ENCODE measurements at regions not wholly inside any gene's neighbourhood (a gene's known extent, or its start where the extent isn't known, plus 50 kb on each side); places are given as distances from the start of the nearest gene placed in this dataset.

DNA sequence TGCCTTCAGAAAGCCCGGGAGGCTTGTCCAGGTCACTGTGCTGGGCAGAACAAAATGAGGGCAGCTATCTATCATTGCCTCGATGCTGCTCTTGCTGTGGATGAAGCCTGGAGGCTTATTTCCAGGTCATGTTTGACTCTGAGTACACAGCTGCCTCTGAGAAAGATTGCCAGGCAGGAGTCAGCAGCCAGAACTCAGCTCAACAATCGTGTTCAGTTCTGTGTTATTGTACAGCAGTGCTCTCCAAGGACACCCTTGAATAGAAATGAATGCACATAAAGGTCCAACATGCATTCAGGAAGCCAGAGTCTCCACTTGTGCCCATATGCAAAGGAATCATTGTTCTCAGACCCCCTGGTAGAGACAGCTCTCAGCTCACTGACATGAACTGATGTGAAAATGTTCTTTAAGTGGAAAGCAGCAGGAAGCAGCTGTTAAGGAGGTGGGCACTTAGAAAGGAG is 61.7 kb upstream of the ZFR start:
- Mint-ChIP-seq H3K36me3 (no peaks in the 10 kb centered on the region), H3K4me3 (no peak overlapping the region), H3K4me1 (peaks cover 34% of the 10 kb centered on the region)

DNA sequence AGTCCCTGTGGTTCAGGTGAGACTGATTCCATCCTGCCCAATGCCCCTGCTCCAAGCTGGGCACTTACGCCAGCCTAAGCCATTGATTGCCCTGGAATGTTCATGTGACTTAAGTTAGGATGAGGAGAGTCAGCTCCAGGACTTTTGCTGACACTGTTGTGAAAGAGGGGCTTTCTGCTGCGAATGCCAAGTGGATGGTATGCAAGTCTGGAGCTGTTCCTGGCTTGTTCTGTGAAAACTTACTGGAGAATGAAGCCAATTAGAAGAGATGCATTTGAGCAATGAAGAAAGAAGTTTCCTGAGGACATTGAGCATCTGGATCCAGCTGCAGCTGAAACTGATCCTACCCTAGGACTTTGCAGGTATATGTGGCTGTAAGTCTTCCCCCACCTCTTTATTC is 61.2 kb upstream of the ZFR start:
- Mint-ChIP-seq H3K36me3 (no peaks in the 10 kb centered on the region), H3K4me1 (peaks cover 35% of the 10 kb centered on the region), H3K27me3 (ENCODE audit: low read depth) (peaks cover 24% of the 10 kb centered on the region), H3K27ac (no peak overlapping the region), H3K4me3 (no peak overlapping the region), H3K9me3 (no peaks in the 10 kb centered on the region)
- TF ChIP-seq, protein P1, sequence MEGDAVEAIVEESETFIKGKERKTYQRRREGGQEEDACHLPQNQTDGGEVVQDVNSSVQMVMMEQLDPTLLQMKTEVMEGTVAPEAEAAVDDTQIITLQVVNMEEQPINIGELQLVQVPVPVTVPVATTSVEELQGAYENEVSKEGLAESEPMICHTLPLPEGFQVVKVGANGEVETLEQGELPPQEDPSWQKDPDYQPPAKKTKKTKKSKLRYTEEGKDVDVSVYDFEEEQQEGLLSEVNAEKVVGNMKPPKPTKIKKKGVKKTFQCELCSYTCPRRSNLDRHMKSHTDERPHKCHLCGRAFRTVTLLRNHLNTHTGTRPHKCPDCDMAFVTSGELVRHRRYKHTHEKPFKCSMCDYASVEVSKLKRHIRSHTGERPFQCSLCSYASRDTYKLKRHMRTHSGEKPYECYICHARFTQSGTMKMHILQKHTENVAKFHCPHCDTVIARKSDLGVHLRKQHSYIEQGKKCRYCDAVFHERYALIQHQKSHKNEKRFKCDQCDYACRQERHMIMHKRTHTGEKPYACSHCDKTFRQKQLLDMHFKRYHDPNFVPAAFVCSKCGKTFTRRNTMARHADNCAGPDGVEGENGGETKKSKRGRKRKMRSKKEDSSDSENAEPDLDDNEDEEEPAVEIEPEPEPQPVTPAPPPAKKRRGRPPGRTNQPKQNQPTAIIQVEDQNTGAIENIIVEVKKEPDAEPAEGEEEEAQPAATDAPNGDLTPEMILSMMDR (IDR thresholded peaks at IDR 0.05; ENCODE audit: unreplicated experiment) = no peak
- DNase-seq (ENCODE audit: low spot score in 2 of 2, unreplicated experiment in 2 of 2) = no peak

More for the DNA sequence above, 61.7 kb upstream of the ZFR start:
- H3K9me3 Mint-ChIP-seq = no peaks in the 10 kb centered on the region
- peaks cover 21% of the 10 kb centered on the region for H3K27me3 Mint-ChIP-seq (ENCODE audit: low read depth)
- DNase-seq (ENCODE audit: low spot score in 2 of 2, unreplicated experiment in 2 of 2) = no peak
- no peak overlapping the region for H3K27ac Mint-ChIP-seq
- TF ChIP-seq, protein P1 (IDR thresholded peaks at IDR 0.05; ENCODE audit: unreplicated experiment) = no peak

GRCh38 chr5:32504989-32505596 is 60.6 kb upstream of the ZFR start:
- peak overlapping the region; percentile 60 for H3K27ac Mint-ChIP-seq
- H3K9me3 Mint-ChIP-seq = no peaks in the 10 kb centered on the region
- peaks cover 31% of the 10 kb centered on the region for H3K27me3 Mint-ChIP-seq (ENCODE audit: low read depth)
- TF ChIP-seq, protein P1 (IDR thresholded peaks at IDR 0.05; ENCODE audit: unreplicated experiment) = no peak
- peaks cover 35% of the 10 kb centered on the region for H3K4me1 Mint-ChIP-seq
- H3K4me3 Mint-ChIP-seq = no peak overlapping the region
- no peaks in the 10 kb centered on the region for H3K36me3 Mint-ChIP-seq
- peak in 1 of 2 experiments; percentile 45 for DNase-seq (ENCODE audit: low spot score in 2 of 2, unreplicated experiment in 2 of 2)

DNA sequence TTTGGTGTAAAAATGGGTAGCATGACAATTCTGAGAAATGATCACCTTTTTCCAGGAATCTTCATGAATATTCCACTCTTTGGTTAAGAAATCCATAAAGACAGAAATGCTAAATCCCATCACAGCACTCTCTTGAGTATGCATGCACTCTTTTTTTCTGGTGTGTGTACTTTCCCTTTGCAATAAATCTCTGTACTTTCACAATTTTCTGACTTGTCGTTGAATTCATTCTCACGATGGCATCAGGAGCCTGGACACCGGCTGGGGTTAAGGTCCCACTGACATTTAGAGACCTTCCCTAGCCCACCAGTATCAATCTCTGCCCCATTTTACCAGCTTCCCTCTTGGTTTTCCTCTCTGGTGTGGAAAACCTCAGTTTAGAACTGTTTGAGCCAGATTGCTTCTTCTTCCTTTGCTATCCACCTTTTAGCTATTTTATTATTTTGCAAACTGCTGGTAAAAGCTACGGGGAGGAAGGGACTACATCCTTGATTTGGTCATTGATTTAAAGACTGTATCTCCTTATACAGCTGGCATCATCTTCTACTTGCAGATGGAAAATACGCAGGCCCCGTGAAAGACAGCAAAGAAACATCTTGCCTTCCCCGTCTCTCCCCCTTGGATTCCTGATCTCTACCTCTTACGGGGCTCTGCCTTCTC is 59.9 kb upstream of the ZFR start:
- no peak overlapping the region for H3K4me3 Mint-ChIP-seq
- H3K9me3 Mint-ChIP-seq = no peaks in the 10 kb centered on the region
- peaks cover 35% of the 10 kb centered on the region for H3K4me1 Mint-ChIP-seq
- no peak for DNase-seq (ENCODE audit: low spot score in 2 of 2, unreplicated experiment in 2 of 2)
- no peaks in the 10 kb centered on the region for H3K36me3 Mint-ChIP-seq
- H3K27ac Mint-ChIP-seq = peak overlapping the region; percentile 60
- peaks cover 37% of the 10 kb centered on the region for H3K27me3 Mint-ChIP-seq (ENCODE audit: low read depth)
- TF ChIP-seq, protein P1 (IDR thresholded peaks at IDR 0.05; ENCODE audit: unreplicated experiment) = no peak

DNA sequence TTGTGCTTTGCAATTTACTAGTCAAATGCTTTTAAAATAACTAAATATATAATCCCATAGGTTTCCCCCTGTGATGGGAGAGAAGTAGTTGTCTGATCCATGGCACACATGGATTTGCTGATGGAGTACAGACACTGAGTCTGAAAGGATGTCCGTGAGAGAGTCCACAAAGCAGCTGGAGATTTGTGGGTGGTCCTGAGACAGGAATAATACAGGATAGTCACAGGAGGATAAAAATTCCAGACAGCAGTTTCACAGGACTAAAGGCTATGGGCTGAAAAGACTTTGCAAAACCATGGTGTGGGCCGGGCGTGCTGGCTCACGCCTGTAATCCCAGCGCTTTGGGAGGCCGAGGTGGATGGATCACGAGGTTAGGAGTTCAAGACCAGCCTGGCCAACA is 58.7 kb upstream of the ZFR start:
- Mint-ChIP-seq H3K27me3 (ENCODE audit: low read depth) (peaks cover 45% of the 10 kb centered on the region), H3K36me3 (no peaks in the 10 kb centered on the region), H3K9me3 (no peaks in the 10 kb centered on the region), H3K4me3 (no peak overlapping the region), H3K27ac (no peak overlapping the region), H3K4me1 (peaks cover 35% of the 10 kb centered on the region)
- TF ChIP-seq, protein P1 (IDR thresholded peaks at IDR 0.05; ENCODE audit: unreplicated experiment) = no peak
- no peak for DNase-seq (ENCODE audit: low spot score in 2 of 2, unreplicated experiment in 2 of 2)

Data from mesothelial cell of epicardium (in vitro differentiated cells).